ENCODE measurements at regions not wholly inside any gene's neighbourhood (a gene's known extent, or its start where the extent isn't known, plus 50 kb on each side); places are given as distances from the start of the nearest gene placed in this dataset.

DNA sequence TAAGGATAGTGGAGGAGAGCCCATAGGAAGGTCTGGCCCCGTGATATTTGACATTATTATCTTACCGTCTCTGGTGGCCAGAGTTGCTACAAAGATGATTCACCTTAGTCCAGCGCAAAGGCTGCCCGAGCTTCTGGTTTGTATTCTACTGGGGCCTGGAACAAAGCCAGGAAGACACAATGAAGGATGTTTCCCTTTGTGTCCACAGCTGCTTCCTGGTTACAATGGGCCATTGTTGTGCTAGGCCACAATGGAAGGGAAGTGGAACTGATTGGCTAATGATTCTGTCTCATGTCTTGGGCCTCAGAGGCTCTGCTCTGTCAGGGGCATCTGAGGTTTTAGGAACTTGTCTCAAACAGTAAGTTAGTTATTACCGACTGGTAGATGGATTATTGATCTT lies 132.2 kb downstream of the TDRD15 start:
- H3K9me3 Mint-ChIP-seq (ENCODE audit: low read depth), result no peaks in the 10 kb centered on the region
- ChIA-PET CTCF (no interaction called here), POLR2A (no interaction called here)
- no peak overlapping the region for H3K27ac Mint-ChIP-seq
- no peak overlapping the region for H3K4me3 Mint-ChIP-seq
- no peaks in the 10 kb centered on the region for H3K4me1 Mint-ChIP-seq
- no peaks in the 10 kb centered on the region for H3K36me3 Mint-ChIP-seq (ENCODE audit: low read depth)
- no peak for ATAC-seq
- no peak for DNase-seq
- H3K27me3 Mint-ChIP-seq, result no peaks in the 10 kb centered on the region
- intact Hi-C loops (cut with DNase I, micrococcal nuclease), result no loop called here

GRCh38 chr2:21257621-21258020 lies 133.9 kb downstream of the TDRD15 start:
- Mint-ChIP-seq H3K36me3 (ENCODE audit: low read depth) (no peaks in the 10 kb centered on the region), H3K9me3 (ENCODE audit: low read depth) (no peaks in the 10 kb centered on the region)
- intact Hi-C loops (cut with DNase I, micrococcal nuclease), result no loop called here

DNA sequence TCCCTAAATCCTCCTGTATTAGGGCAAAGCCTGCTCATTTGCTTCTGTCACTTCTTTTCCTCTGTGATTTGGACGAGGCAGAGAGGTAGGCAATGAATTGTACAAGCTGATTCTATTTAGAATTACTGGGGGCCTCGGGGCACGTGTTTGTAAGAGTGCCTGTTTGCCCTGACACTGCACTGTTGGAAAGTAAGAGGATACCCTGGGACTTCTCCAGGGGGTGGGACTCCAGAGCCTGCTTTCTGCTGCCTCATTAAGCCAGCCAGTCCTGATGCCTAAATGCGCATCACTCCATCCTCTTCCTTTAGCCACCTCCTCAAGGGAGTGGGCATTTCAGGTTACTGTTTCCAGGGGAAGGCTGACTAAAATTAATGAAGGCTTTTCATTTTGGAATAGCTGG lies 134.3 kb downstream of the TDRD15 start:
- no peak for DNase-seq
- no peak overlapping the region for H3K27ac Mint-ChIP-seq
- intact Hi-C loops (cut with DNase I, micrococcal nuclease), result no loop called here
- no peaks in the 10 kb centered on the region for H3K4me1 Mint-ChIP-seq
- no peak overlapping the region for H3K4me3 Mint-ChIP-seq
- ChIA-PET CTCF (no interaction called here), POLR2A (no interaction called here)
- no peaks in the 10 kb centered on the region for H3K36me3 Mint-ChIP-seq (ENCODE audit: low read depth)
- ATAC-seq, result no peak
- no peaks in the 10 kb centered on the region for H3K27me3 Mint-ChIP-seq
- no peaks in the 10 kb centered on the region for H3K9me3 Mint-ChIP-seq (ENCODE audit: low read depth)

More at GRCh38 chr2:21257621-21258020, 133.9 kb downstream of the TDRD15 start:
- Mint-ChIP-seq H3K27ac (no peak overlapping the region), H3K4me3 (no peak overlapping the region), H3K4me1 (no peaks in the 10 kb centered on the region), H3K27me3 (no peaks in the 10 kb centered on the region)
- ChIA-PET CTCF (no interaction called here), POLR2A (no interaction called here)
- DNase-seq (no peak), ATAC-seq (no peak)

- ATAC-seq (no peak), DNase-seq (no peak)
- intact Hi-C loops (cut with DNase I, micrococcal nuclease), result no loop called here
- Mint-ChIP-seq H3K4me3 (no peak overlapping the region), H3K4me1 (no peaks in the 10 kb centered on the region), H3K9me3 (ENCODE audit: low read depth) (no peaks in the 10 kb centered on the region), H3K27me3 (no peaks in the 10 kb centered on the region), H3K27ac (no peak overlapping the region), H3K36me3 (ENCODE audit: low read depth) (no peaks in the 10 kb centered on the region)
- POLR2A ChIA-PET, result no interaction called here
- CTCF ChIA-PET, result no interaction called here
Measured at GRCh38 chr2:21260311-21260710, 136.5 kb downstream of the TDRD15 start.

- Mint-ChIP-seq H3K9me3 (ENCODE audit: low read depth) (no peaks in the 10 kb centered on the region), H3K4me1 (no peaks in the 10 kb centered on the region), H3K27ac (no peak overlapping the region), H3K27me3 (no peaks in the 10 kb centered on the region), H3K4me3 (no peak overlapping the region), H3K36me3 (ENCODE audit: low read depth) (no peaks in the 10 kb centered on the region)
- ChIA-PET POLR2A (no interaction called here), CTCF (no interaction called here)
- ATAC-seq (no peak), DNase-seq (no peak)
- intact Hi-C loops (cut with DNase I, micrococcal nuclease), result no loop called here
Measured at GRCh38 chr2:21261591-21261990, 137.8 kb downstream of the TDRD15 start.

DNA sequence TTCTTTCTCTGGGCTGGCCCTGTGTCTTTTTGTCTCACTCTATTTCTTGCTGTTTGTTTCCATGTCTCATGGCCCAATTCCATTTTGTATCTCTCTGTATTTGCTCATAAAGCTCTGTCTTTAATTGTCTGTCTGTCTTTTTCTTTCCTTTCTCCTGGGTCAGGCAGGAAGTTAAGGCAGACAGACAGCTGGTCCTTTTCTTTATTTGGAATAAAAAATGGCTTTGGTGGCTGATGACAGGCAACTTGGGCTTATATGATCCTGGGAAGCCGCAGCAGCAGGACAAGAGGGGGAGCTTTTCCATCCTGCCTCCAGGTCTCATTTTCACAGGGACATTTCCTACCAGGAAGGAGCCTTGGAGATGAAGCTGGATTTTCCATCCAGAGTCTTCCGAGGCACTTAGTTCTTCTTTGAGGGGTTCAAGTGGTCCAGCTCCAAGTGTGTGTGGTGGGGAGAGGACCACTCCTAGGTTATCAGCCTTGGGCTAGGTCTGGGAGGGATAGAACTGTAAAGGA lies 138.7 kb downstream of the TDRD15 start:
- no peak for ATAC-seq
- Mint-ChIP-seq H3K9me3 (ENCODE audit: low read depth) (no peaks in the 10 kb centered on the region), H3K4me3 (no peak overlapping the region), H3K4me1 (no peaks in the 10 kb centered on the region), H3K27me3 (no peaks in the 10 kb centered on the region), H3K27ac (no peak overlapping the region), H3K36me3 (ENCODE audit: low read depth) (no peaks in the 10 kb centered on the region)
- POLR2A ChIA-PET, result no interaction called here
- DNase-seq, result no peak
- intact Hi-C loops (cut with DNase I, micrococcal nuclease), result no loop called here
- CTCF ChIA-PET, result no interaction called here

DNA sequence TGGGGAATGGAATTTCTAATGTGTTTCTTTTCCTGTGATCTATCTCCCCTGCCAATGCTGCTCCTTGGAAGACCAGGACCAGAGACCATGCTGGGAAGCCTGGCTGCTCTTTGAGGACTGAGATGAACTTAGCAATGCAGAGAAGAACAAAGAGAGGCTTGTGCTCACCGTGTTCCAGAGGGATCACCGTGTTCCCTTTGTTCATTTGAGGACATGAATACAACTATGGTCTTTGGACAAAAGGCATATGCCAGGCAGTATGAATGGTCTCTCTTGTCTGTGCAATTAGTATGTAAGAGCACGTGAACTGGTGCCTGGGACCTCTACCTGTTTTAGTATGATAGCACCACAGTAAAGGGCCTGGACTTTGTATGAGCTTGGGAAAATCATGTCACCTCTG lies 139.9 kb downstream of the TDRD15 start:
- Mint-ChIP-seq H3K36me3 (ENCODE audit: low read depth) (no peaks in the 10 kb centered on the region), H3K4me1 (no peaks in the 10 kb centered on the region), H3K4me3 (no peak overlapping the region), H3K27me3 (no peaks in the 10 kb centered on the region), H3K27ac (no peak overlapping the region), H3K9me3 (ENCODE audit: low read depth) (no peaks in the 10 kb centered on the region)
- ChIA-PET POLR2A (no interaction called here), CTCF (no interaction called here)
- intact Hi-C loops (cut with DNase I, micrococcal nuclease), result no loop called here
- ATAC-seq (no peak), DNase-seq (no peak)

DNA sequence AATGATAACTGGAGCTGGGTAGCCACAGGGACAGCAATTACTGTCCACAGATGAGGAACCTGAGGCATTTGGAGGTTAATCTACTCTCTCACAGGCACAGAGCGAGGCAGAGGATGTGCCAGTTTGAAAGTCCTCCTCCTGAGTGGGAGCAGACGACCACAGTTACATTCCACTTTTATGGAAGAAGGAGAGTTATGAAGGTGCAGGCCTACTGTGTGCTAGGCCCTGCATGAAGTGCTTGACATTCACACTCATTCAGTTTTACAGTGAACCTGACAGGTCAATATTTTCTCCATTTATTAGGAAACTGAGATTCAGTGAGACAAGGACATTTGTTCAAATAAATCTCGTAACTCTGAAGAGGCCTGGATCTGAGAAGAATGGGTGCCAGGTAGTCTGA lies 142.0 kb downstream of the TDRD15 start:
- Mint-ChIP-seq H3K9me3 (ENCODE audit: low read depth) (no peaks in the 10 kb centered on the region), H3K4me1 (no peaks in the 10 kb centered on the region), H3K27ac (no peak overlapping the region), H3K36me3 (ENCODE audit: low read depth) (no peaks in the 10 kb centered on the region), H3K27me3 (no peaks in the 10 kb centered on the region), H3K4me3 (no peak overlapping the region)
- ChIA-PET POLR2A (no interaction called here), CTCF (no interaction called here)
- no peak for ATAC-seq
- DNase-seq, result no peak
- intact Hi-C loops (cut with DNase I, micrococcal nuclease), result no loop called here

DNA sequence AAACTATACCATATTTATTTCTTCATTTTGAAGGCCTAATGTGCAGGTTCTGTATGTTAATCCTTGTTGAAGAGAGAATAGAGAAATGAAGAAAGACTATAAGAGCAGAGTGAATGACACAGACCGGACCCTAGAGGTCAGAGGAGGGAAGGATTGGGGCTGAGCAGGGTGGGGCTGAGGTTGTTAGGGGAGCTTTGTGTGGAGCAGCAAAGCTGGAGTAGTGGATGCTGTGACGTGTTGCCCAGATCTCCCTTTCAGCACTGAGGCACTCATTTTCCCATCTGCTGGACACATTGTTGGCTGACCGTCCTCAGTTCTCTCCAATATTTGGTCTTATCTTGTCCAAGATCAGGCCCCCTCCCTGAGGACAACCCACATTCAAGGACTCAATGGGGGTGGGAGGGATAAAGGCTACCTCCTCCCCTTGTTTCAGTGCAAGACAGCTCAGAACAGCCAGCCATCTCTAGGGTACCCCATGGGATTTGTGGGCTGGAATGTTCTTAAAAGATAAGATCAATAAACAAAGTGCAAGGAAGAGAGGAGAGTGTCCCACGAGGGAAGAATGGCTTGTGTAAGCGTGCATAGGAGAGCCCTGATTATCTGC lies 143.6 kb downstream of the TDRD15 start:
- intact Hi-C loops (cut with DNase I, micrococcal nuclease), result no loop called here
- ChIA-PET POLR2A (no interaction called here), CTCF (no interaction called here)
- Mint-ChIP-seq H3K27ac (no peak overlapping the region), H3K27me3 (peaks cover 1% of the 10 kb centered on the region), H3K9me3 (ENCODE audit: low read depth) (no peaks in the 10 kb centered on the region), H3K36me3 (ENCODE audit: low read depth) (no peaks in the 10 kb centered on the region), H3K4me1 (no peaks in the 10 kb centered on the region), H3K4me3 (no peak overlapping the region)
- DNase-seq (no peak), ATAC-seq (no peak)

DNA sequence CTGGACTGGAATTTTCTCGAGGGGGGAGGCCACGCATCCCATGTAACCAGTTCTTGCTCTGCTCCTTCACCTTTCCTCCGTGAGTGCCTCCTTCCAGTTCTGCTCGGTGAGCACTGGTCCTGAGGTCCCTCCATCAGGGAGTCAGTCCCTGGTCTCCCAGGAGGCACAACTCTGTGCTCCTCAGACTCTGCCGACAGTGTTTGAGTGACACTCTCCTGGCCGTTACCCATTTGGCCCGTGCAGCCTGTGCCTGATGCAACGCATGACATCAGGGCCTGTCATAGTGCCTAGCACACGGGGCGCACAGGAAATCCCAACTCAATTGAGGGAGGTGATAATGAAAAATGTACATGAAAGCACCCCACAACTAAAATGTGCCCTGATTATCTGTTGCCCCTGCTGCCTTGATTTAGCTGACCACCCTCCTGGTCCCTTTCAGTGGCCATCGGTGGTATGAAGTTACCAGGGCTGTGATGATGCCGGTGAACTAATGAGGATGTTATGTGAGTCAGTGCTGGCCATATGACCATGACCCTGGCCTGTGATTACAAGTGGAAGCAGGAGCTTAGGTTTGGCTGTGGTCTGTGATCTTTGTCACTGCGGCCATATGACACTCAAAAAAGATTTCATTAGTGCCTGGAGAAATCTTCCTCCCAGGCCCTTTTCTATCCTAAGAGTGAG lies 144.6 kb downstream of the TDRD15 start:
- no peak for ATAC-seq
- intact Hi-C loops (cut with DNase I, micrococcal nuclease), result no loop called here
- H3K27ac Mint-ChIP-seq, result no peak overlapping the region
- no peaks in the 10 kb centered on the region for H3K4me1 Mint-ChIP-seq
- DNase-seq, result no peak
- POLR2A ChIA-PET, result no interaction called here
- H3K36me3 Mint-ChIP-seq (ENCODE audit: low read depth), result no peaks in the 10 kb centered on the region
- H3K9me3 Mint-ChIP-seq (ENCODE audit: low read depth), result no peaks in the 10 kb centered on the region
- CTCF ChIA-PET, result no interaction called here
- H3K4me3 Mint-ChIP-seq, result no peak overlapping the region
- H3K27me3 Mint-ChIP-seq, result peaks cover 2% of the 10 kb centered on the region

- intact Hi-C loops (cut with DNase I, micrococcal nuclease), result no loop called here
- no peak overlapping the region for H3K4me3 Mint-ChIP-seq
- peaks cover 2% of the 10 kb centered on the region for H3K27me3 Mint-ChIP-seq
- H3K9me3 Mint-ChIP-seq (ENCODE audit: low read depth), result no peaks in the 10 kb centered on the region
- H3K36me3 Mint-ChIP-seq (ENCODE audit: low read depth), result no peaks in the 10 kb centered on the region
- DNase-seq (no peak), ATAC-seq (no peak)
- H3K4me1 Mint-ChIP-seq, result no peaks in the 10 kb centered on the region
- POLR2A ChIA-PET, result no interaction called here
- CTCF ChIA-PET, result no interaction called here
- H3K27ac Mint-ChIP-seq, result no peak overlapping the region
Measured at GRCh38 chr2:21268878-21269224, 145.1 kb downstream of the TDRD15 start.

GRCh38 chr2:21269382-21269781 lies 145.6 kb downstream of the TDRD15 start:
- H3K4me3 Mint-ChIP-seq, result no peak overlapping the region
- H3K4me1 Mint-ChIP-seq, result no peaks in the 10 kb centered on the region
- no peak overlapping the region for H3K27ac Mint-ChIP-seq
- DNase-seq (no peak), ATAC-seq (no peak)
- CTCF ChIA-PET, result no interaction called here
- H3K27me3 Mint-ChIP-seq, result peaks cover 2% of the 10 kb centered on the region
- H3K36me3 Mint-ChIP-seq (ENCODE audit: low read depth), result no peaks in the 10 kb centered on the region
- POLR2A ChIA-PET, result no interaction called here
- intact Hi-C loops (cut with DNase I, micrococcal nuclease), result no loop called here
- no peaks in the 10 kb centered on the region for H3K9me3 Mint-ChIP-seq (ENCODE audit: low read depth)

GRCh38 chr2:21270083-21270491 lies 146.3 kb downstream of the TDRD15 start:
- intact Hi-C loops (cut with DNase I, micrococcal nuclease), result no loop called here
- ATAC-seq (no peak), DNase-seq (no peak)
- Mint-ChIP-seq H3K4me1 (no peaks in the 10 kb centered on the region), H3K27ac (no peak overlapping the region), H3K36me3 (ENCODE audit: low read depth) (no peaks in the 10 kb centered on the region), H3K27me3 (peaks cover 2% of the 10 kb centered on the region), H3K9me3 (ENCODE audit: low read depth) (no peaks in the 10 kb centered on the region), H3K4me3 (no peak overlapping the region)
- CTCF ChIA-PET, result interaction anchor here (0.6 kb wide), 1 partner anchor 1464 kb away, joined by 6 read pairs; no protein-coding TSS in a partner anchor
- POLR2A ChIA-PET, result no interaction called here

Data from activated CD4-positive, alpha-beta T cell treated with anti-CD3 and anti-CD28 coated beads for 36 hours (primary cell).